ENCODE measurements at regions not wholly inside any gene's neighbourhood (a gene's known extent, or its start where the extent isn't known, plus 50 kb on each side); places are given as distances from the start of the nearest gene placed in this dataset.
"Not testable (repeated sequence)": the region's sequence is repeated elsewhere in the genome, so short reads cannot be mapped to it uniquely, and the experiment has no call there.

DNA sequence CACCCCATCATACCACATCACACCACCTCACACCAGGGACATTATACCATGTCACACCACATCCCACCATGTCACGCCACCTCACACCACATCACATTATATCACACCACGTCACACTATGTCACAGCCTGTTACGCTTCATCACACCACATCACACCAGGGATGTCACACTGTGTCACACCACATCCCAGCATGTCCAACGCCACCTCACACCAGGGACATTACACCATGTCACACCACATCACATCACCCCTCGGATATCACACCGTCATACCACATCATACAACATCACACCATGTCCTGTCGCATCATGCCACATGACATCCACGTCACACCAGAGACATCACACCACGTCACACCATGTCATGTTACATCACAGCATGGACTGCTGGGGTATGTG, 235.5 kb downstream of the TMEM121 start:
- no peak for DNase-seq (ENCODE audit: low read depth)
- TF ChIP-seq, protein P1, sequence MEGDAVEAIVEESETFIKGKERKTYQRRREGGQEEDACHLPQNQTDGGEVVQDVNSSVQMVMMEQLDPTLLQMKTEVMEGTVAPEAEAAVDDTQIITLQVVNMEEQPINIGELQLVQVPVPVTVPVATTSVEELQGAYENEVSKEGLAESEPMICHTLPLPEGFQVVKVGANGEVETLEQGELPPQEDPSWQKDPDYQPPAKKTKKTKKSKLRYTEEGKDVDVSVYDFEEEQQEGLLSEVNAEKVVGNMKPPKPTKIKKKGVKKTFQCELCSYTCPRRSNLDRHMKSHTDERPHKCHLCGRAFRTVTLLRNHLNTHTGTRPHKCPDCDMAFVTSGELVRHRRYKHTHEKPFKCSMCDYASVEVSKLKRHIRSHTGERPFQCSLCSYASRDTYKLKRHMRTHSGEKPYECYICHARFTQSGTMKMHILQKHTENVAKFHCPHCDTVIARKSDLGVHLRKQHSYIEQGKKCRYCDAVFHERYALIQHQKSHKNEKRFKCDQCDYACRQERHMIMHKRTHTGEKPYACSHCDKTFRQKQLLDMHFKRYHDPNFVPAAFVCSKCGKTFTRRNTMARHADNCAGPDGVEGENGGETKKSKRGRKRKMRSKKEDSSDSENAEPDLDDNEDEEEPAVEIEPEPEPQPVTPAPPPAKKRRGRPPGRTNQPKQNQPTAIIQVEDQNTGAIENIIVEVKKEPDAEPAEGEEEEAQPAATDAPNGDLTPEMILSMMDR (IDR thresholded peaks at IDR 0.05; ENCODE audit: insufficient read depth, low read depth, low read length), result no peak
- H3K4me3 ChIP-seq (ENCODE audit: low read depth, low read length), result no peak overlapping the region

- not testable (repeated sequence) for H3K4me3 ChIP-seq (ENCODE audit: low read depth, low read length); DNase-seq (ENCODE audit: low read depth)
Measured at GRCh38 chr14:105762262-105762661, 235.9 kb downstream of the TMEM121 start.

- not testable (repeated sequence) for H3K4me3 ChIP-seq (ENCODE audit: low read depth, low read length); DNase-seq (ENCODE audit: low read depth)
Measured at GRCh38 chr14:105764254-105764901, 238.0 kb downstream of the TMEM121 start.

GRCh38 chr14:105765072-105765825, 238.9 kb downstream of the TMEM121 start:
- not testable (repeated sequence) for DNase-seq (ENCODE audit: low read depth); H3K4me3 ChIP-seq (ENCODE audit: low read depth, low read length)

- TF ChIP-seq, protein P1 (IDR thresholded peaks at IDR 0.05; ENCODE audit: insufficient read depth, low read depth, low read length), result no peak
- H3K4me3 ChIP-seq (ENCODE audit: low read depth, low read length), result no peak overlapping the region
- no peak for DNase-seq (ENCODE audit: low read depth)
Measured at GRCh38 chr14:105765893-105766614, 239.7 kb downstream of the TMEM121 start.

GRCh38 chr14:105767315-105767714, 240.9 kb downstream of the TMEM121 start:
- TF ChIP-seq, protein P1 (IDR thresholded peaks at IDR 0.05; ENCODE audit: insufficient read depth, low read depth, low read length), result no peak
- no peak overlapping the region for H3K4me3 ChIP-seq (ENCODE audit: low read depth, low read length)
- no peak for DNase-seq (ENCODE audit: low read depth)

DNA sequence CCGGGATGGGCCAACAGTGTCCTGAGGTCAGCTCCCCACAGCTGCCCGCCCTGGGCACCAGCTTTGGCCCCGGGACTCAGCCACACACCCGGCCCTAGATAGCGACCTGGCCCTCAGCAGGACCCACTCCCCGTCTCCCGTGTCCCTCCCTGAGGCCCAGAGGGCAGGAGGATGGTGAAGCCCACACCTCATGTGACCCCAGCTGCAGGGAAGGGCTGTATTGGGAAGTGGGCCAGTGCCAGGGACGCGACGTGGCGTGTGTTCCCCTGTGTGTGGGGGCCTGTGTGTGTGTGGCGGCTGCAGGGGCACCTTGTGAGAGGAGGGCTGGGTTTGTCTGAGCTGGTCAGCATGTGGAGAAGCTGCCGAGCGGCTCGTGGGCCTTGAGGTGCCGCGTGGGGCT, 241.7 kb downstream of the TMEM121 start:
- H3K4me3 ChIP-seq (ENCODE audit: low read depth, low read length), result not testable (repeated sequence)

DNA sequence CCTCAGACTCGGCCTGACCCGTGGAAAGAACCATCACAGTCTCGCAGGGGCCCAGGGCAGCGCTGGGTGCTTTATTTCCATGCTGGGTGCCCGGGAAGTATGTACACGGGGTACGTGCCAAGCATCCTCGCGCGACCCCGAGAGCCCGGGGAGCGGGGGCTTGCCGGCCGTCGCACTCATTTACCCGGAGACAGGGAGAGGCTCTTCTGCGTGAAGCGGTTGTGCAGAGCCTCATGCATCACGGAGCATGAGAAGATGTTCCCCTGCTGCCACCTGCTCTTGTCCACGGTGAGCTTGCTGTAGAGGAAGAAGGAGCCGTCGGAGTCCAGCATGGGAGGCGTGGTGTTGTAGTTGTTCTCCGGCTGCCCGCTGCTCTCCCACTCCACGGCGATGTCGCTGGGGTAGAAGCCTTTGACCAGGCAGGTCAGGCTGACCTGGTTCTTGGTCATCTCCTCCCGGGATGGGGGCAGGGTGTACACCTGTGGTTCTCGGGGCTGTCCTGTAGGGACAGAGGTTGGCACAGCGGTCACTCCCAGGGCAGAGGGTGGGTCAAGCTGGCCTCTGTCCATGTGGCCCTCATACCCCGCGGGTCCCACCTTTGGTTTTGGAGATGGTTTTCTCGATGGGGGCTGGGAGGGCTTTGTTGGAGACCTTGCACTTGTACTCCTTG, 242.8 kb downstream of the TMEM121 start:
- DNase-seq (ENCODE audit: low read depth); H3K4me3 ChIP-seq (ENCODE audit: low read depth, low read length): not testable (repeated sequence)

More for the DNA sequence above, 241.7 kb downstream of the TMEM121 start:
- not testable (repeated sequence) for DNase-seq (ENCODE audit: low read depth)

- DNase-seq (ENCODE audit: low read depth); H3K4me3 ChIP-seq (ENCODE audit: low read depth, low read length): not testable (repeated sequence)
Measured at GRCh38 chr14:105770619-105771216, 244.3 kb downstream of the TMEM121 start.

- DNase-seq (ENCODE audit: low read depth); H3K4me3 ChIP-seq (ENCODE audit: low read depth, low read length): not testable (repeated sequence)
Measured at GRCh38 chr14:105771261-105772226, 245.2 kb downstream of the TMEM121 start.

- H3K4me3 ChIP-seq (ENCODE audit: low read depth, low read length); DNase-seq (ENCODE audit: low read depth): not testable (repeated sequence)
Measured at GRCh38 chr14:105772710-105773250, 246.4 kb downstream of the TMEM121 start.

Data from fibroblast of villous mesenchyme (primary cell).